Stimulated activated CD4-positive, alpha-beta T cell treated with anti-CD3 and anti-CD28 coated beads, Interleukin-4, amount 100 ng/mL, for 24 hours (primary cell): ENCODE measurements at regions not wholly inside any gene's neighbourhood (a gene's known extent, or its start where the extent isn't known, plus 50 kb on each side); places are given as distances from the start of the nearest gene placed in this dataset.
"Not testable (repeated sequence)": the region's sequence is repeated elsewhere in the genome, so short reads cannot be mapped to it uniquely, and the experiment has no call there.

ENCODE experiments used
- DNase-seq: peaks from one replicate; pipeline ENCODE4 v3.0.0-alpha.2; 2020

- not testable (repeated sequence) for DNase-seq
Measured at GRCh38 chrX:879756-880698, 249.4 kb downstream of the SHOX start.

GRCh38 chrX:874061-874460 is 243.5 kb downstream of the SHOX start:
- no peak for DNase-seq

- no peak for DNase-seq
Measured at GRCh38 chrX:873016-873415, 242.4 kb downstream of the SHOX start.

- no peak for DNase-seq
Measured at GRCh38 chrX:872090-872489, 241.5 kb downstream of the SHOX start.

- no peak for DNase-seq
Measured at GRCh38 chrX:871626-872025, 241.0 kb downstream of the SHOX start.

GRCh38 chrX:867966-868647 is 237.5 kb downstream of the SHOX start:
- no peak for DNase-seq

GRCh38 chrX:867502-867901 is 236.9 kb downstream of the SHOX start:
- no peak for DNase-seq

GRCh38 chrX:866441-866990 is 235.9 kb downstream of the SHOX start:
- no peak for DNase-seq

GRCh38 chrX:865422-865821 is 234.8 kb downstream of the SHOX start:
- DNase-seq = no peak

GRCh38 chrX:861921-862320 is 231.3 kb downstream of the SHOX start:
- no peak for DNase-seq

- no peak for DNase-seq
Measured at GRCh38 chrX:861340-861890, 230.8 kb downstream of the SHOX start.

- DNase-seq = no peak
Measured at GRCh38 chrX:859329-859728, 228.7 kb downstream of the SHOX start.

- DNase-seq = no peak
Measured at GRCh38 chrX:858542-859078, 228.0 kb downstream of the SHOX start.

- no peak for DNase-seq
Measured at GRCh38 chrX:857376-857775, 226.8 kb downstream of the SHOX start.

GRCh38 chrX:856566-857290 is 226.1 kb downstream of the SHOX start:
- no peak for DNase-seq

- DNase-seq = no peak
Measured at GRCh38 chrX:853304-853703, 222.7 kb downstream of the SHOX start.

- no peak for DNase-seq
Measured at GRCh38 chrX:850471-850916, 219.9 kb downstream of the SHOX start.

- DNase-seq = no peak
Measured at GRCh38 chrX:848386-848785, 217.8 kb downstream of the SHOX start.

- no peak for DNase-seq
Measured at GRCh38 chrX:843306-843705, 212.7 kb downstream of the SHOX start.

- no peak for DNase-seq
Measured at GRCh38 chrX:840556-840955, 210.0 kb downstream of the SHOX start.

- DNase-seq = not testable (repeated sequence)
Measured at GRCh38 chrX:838666-839065, 208.1 kb downstream of the SHOX start.

GRCh38 chrX:835857-836256 is 205.3 kb downstream of the SHOX start:
- not testable (repeated sequence) for DNase-seq

GRCh38 chrX:830532-830931 is 199.9 kb downstream of the SHOX start:
- no peak for DNase-seq
